ENCODE measurements at regions not wholly inside any gene's neighbourhood (a gene's known extent, or its start where the extent isn't known, plus 50 kb on each side); places are given as distances from the start of the nearest gene placed in this dataset.

- TF ChIP-seq, protein P1, sequence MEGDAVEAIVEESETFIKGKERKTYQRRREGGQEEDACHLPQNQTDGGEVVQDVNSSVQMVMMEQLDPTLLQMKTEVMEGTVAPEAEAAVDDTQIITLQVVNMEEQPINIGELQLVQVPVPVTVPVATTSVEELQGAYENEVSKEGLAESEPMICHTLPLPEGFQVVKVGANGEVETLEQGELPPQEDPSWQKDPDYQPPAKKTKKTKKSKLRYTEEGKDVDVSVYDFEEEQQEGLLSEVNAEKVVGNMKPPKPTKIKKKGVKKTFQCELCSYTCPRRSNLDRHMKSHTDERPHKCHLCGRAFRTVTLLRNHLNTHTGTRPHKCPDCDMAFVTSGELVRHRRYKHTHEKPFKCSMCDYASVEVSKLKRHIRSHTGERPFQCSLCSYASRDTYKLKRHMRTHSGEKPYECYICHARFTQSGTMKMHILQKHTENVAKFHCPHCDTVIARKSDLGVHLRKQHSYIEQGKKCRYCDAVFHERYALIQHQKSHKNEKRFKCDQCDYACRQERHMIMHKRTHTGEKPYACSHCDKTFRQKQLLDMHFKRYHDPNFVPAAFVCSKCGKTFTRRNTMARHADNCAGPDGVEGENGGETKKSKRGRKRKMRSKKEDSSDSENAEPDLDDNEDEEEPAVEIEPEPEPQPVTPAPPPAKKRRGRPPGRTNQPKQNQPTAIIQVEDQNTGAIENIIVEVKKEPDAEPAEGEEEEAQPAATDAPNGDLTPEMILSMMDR (conservative IDR thresholded peaks at IDR 0.05; ENCODE audit: low read length) = no peak
- TF ChIP-seq EZH2phosphoT487 (IDR thresholded peaks at IDR 0.05; ENCODE audit: borderline replicate concordance) = no peak
These were observed 223.5 kb upstream of the PCSK2 start for GRCh38 chr20:17003170-17003870.
